ENCODE measurements at regions not wholly inside any gene's neighbourhood (a gene's known extent, or its start where the extent isn't known, plus 50 kb on each side); places are given as distances from the start of the nearest gene placed in this dataset.

DNA sequence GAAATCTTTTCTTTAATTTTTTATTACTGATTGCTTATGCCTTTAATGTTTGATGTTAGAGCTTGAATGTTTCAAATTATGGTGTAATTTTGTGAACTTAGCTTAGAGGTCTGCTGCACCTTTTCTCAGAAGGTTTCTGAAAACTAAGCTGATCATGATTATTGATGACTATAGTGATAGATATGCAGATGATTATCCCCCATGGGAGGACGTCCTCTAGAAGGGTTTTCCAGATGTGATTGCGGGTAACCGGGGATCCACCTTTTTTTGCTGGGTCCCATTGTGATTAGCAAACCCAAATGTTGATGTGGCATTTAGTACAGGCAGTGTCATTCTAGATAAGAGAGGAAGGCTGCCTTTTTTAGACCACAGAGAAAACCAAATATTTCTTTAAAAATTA, 272.9 kb downstream of the FBXO8 start:
- no peak overlapping the region for H2AFZ ChIP-seq (ENCODE audit: low read length)
- TF ChIP-seq EZH2phosphoT487 (IDR thresholded peaks at IDR 0.05; ENCODE audit: borderline replicate concordance), result no peak
- TF ChIP-seq, protein P1, sequence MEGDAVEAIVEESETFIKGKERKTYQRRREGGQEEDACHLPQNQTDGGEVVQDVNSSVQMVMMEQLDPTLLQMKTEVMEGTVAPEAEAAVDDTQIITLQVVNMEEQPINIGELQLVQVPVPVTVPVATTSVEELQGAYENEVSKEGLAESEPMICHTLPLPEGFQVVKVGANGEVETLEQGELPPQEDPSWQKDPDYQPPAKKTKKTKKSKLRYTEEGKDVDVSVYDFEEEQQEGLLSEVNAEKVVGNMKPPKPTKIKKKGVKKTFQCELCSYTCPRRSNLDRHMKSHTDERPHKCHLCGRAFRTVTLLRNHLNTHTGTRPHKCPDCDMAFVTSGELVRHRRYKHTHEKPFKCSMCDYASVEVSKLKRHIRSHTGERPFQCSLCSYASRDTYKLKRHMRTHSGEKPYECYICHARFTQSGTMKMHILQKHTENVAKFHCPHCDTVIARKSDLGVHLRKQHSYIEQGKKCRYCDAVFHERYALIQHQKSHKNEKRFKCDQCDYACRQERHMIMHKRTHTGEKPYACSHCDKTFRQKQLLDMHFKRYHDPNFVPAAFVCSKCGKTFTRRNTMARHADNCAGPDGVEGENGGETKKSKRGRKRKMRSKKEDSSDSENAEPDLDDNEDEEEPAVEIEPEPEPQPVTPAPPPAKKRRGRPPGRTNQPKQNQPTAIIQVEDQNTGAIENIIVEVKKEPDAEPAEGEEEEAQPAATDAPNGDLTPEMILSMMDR (conservative IDR thresholded peaks at IDR 0.05; ENCODE audit: low read length), result no peak
- no peaks in the 10 kb centered on the region for H3K9me2 ChIP-seq (replicated peaks; ENCODE audit: low read depth, low read length)

DNA sequence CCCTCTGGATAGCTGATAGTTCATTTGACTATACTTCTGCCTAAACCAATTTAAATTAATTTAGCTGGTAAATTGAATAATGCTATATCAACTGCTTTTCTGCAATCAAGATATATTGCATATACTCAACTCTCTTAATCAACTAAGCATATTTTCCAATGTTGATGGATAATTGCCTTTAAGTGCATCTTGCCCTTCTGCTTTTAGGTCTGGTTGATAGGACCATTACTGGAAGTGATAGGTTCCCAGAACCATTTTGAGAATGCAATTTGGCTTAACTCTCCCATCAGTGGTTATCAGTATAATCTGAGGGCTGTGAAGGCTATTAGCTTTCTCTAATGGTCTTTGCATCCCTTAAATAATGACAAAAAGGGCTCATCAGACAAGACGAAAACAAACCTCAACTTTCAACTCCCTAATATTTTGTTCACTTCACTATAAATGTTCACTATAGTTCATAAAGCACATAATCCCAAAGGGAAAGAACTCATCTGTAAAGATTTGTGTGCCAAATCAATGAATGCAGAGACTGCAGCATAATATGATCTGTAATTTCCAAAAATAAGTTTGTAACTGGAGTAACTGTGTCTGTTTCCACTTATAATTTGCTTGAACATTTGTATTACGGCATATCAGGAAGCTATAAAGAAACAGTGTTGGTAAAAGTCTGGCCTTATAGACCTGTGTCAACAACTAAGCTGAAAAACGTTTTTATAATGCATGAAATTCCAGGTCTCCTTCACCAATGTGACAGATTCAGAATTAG, 273.6 kb downstream of the FBXO8 start:
- no peaks in the 10 kb centered on the region for H3K27me3 ChIP-seq (ENCODE audit: insufficient read depth, low read length, poor library complexity, severe bottlenecking)
- no peak overlapping the region for H3K9ac ChIP-seq (ENCODE audit: low read depth, low read length, poor library complexity, severe bottlenecking)
- H3K36me3 ChIP-seq (ENCODE audit: insufficient read depth, low read length), result no peaks in the 10 kb centered on the region
- no peaks in the 10 kb centered on the region for H3K4me1 ChIP-seq (ENCODE audit: insufficient read depth, low read length, poor library complexity, severe bottlenecking)
- H3K79me2 ChIP-seq (ENCODE audit: insufficient read depth, low read length), result no peaks in the 10 kb centered on the region
- H2AFZ ChIP-seq (ENCODE audit: low read length), result no peak overlapping the region
- no peak for TF ChIP-seq EZH2phosphoT487 (IDR thresholded peaks at IDR 0.05; ENCODE audit: borderline replicate concordance)
- TF ChIP-seq, protein P1 (conservative IDR thresholded peaks at IDR 0.05; ENCODE audit: low read length), result no peak
- no peak overlapping the region for H3K4me2 ChIP-seq (ENCODE audit: low read depth, low read length, poor library complexity, severe bottlenecking)
- no peaks in the 10 kb centered on the region for H4K20me1 ChIP-seq (ENCODE audit: insufficient read depth, low read length, poor library complexity, severe bottlenecking)
- no peaks in the 10 kb centered on the region for H3K9me3 ChIP-seq (ENCODE audit: insufficient read depth, low read depth, low read length)
- H3K9me2 ChIP-seq (replicated peaks; ENCODE audit: low read depth, low read length), result no peaks in the 10 kb centered on the region
- no peaks in the 10 kb centered on the region for H3F3A ChIP-seq (ENCODE audit: low read depth)
- H3K4me3 ChIP-seq (ENCODE audit: low read length, poor library complexity, severe bottlenecking), result no peak overlapping the region

More for the DNA sequence above, 272.9 kb downstream of the FBXO8 start:
- H3K4me2 ChIP-seq (ENCODE audit: low read depth, low read length, poor library complexity, severe bottlenecking), result no peak overlapping the region
- H3K27me3 ChIP-seq (ENCODE audit: insufficient read depth, low read length, poor library complexity, severe bottlenecking), result no peaks in the 10 kb centered on the region
- H3K9me3 ChIP-seq (ENCODE audit: insufficient read depth, low read depth, low read length), result no peaks in the 10 kb centered on the region
- H4K20me1 ChIP-seq (ENCODE audit: insufficient read depth, low read length, poor library complexity, severe bottlenecking), result no peaks in the 10 kb centered on the region
- H3K36me3 ChIP-seq (ENCODE audit: insufficient read depth, low read length), result no peaks in the 10 kb centered on the region
- no peak overlapping the region for H3K4me3 ChIP-seq (ENCODE audit: low read length, poor library complexity, severe bottlenecking)
- no peak overlapping the region for H3K9ac ChIP-seq (ENCODE audit: low read depth, low read length, poor library complexity, severe bottlenecking)
- no peaks in the 10 kb centered on the region for H3F3A ChIP-seq (ENCODE audit: low read depth)
- H3K4me1 ChIP-seq (ENCODE audit: insufficient read depth, low read length, poor library complexity, severe bottlenecking), result no peaks in the 10 kb centered on the region
- no peaks in the 10 kb centered on the region for H3K79me2 ChIP-seq (ENCODE audit: insufficient read depth, low read length)

DNA sequence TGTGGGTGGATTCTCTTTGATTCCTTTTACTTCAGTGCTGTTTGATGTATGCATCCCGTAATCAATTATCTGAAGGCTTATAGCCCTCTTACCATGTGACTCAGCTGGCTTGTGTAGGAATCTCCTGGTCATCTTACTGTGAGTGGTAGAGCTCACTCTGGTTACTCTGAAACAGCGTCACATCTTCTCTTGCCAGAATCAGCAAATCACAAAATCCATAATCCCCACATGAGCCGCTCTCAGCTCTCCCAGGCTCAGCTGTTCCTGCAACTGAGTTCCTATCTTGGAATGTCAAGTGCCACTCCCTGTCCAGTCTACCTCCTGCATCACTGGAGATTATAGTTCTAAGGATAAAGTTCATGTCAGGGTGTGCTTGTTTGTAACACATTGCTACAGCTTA, 278.0 kb downstream of the FBXO8 start:
- Histone ChIP-seq H4K20me1 (ENCODE audit: insufficient read depth, low read length, poor library complexity, severe bottlenecking) (no peaks in the 10 kb centered on the region), H3F3A (ENCODE audit: low read depth) (no peaks in the 10 kb centered on the region), H3K4me1 (ENCODE audit: insufficient read depth, low read length, poor library complexity, severe bottlenecking) (no peaks in the 10 kb centered on the region), H3K4me3 (ENCODE audit: low read length, poor library complexity, severe bottlenecking) (no peak overlapping the region), H3K9me3 (ENCODE audit: insufficient read depth, low read depth, low read length) (no peaks in the 10 kb centered on the region), H3K9me2 (replicated peaks; ENCODE audit: low read depth, low read length) (no peaks in the 10 kb centered on the region), H3K4me2 (ENCODE audit: low read depth, low read length, poor library complexity, severe bottlenecking) (no peak overlapping the region), H3K9ac (ENCODE audit: low read depth, low read length, poor library complexity, severe bottlenecking) (no peak overlapping the region), H2AFZ (ENCODE audit: low read length) (no peak overlapping the region), H3K27me3 (ENCODE audit: insufficient read depth, low read length, poor library complexity, severe bottlenecking) (no peaks in the 10 kb centered on the region), H3K36me3 (ENCODE audit: insufficient read depth, low read length) (no peaks in the 10 kb centered on the region), H3K79me2 (ENCODE audit: insufficient read depth, low read length) (no peaks in the 10 kb centered on the region)
- TF ChIP-seq, protein P1 (conservative IDR thresholded peaks at IDR 0.05; ENCODE audit: low read length), result no peak
- TF ChIP-seq EZH2phosphoT487 (IDR thresholded peaks at IDR 0.05; ENCODE audit: borderline replicate concordance), result no peak

Measured in Loucy (cell line).